Activated T-cell treated with anti-CD3 and anti-CD28 coated beads for 48 hours (primary cell): ENCODE measurements at regions not wholly inside any gene's neighbourhood (a gene's known extent, or its start where the extent isn't known, plus 50 kb on each side); places are given as distances from the start of the nearest gene placed in this dataset.
"Not testable (repeated sequence)": the region's sequence is repeated elsewhere in the genome, so short reads cannot be mapped to it uniquely, and the experiment has no call there.

ENCODE experiments used
- DNase-seq: peaks from one replicate; pipeline ENCODE4 v3.0.0-alpha.2; 2020; ENCODE audit warnings: low read depth

- DNase-seq = no peak
These were observed 64.7 kb downstream of the DHCR7 start for GRCh38 chr11:71383461-71383860.

GRCh38 chr11:71381781-71382505 lies 66.2 kb downstream of the DHCR7 start:
- no peak for DNase-seq

GRCh38 chr11:71379701-71380100 lies 68.5 kb downstream of the DHCR7 start:
- no peak for DNase-seq

- DNase-seq = no peak
These were observed 74.3 kb downstream of the DHCR7 start for GRCh38 chr11:71373791-71374454.

- DNase-seq = no peak
These were observed 75.2 kb downstream of the DHCR7 start for GRCh38 chr11:71372693-71373657.

GRCh38 chr11:71371674-71372069 lies 76.5 kb downstream of the DHCR7 start:
- DNase-seq = no peak

- DNase-seq = no peak
These were observed 77.1 kb downstream of the DHCR7 start for GRCh38 chr11:71370895-71371673.

GRCh38 chr11:71370020-71370747 lies 78.0 kb downstream of the DHCR7 start:
- no peak for DNase-seq

- DNase-seq = no peak
These were observed 78.8 kb downstream of the DHCR7 start for GRCh38 chr11:71369411-71369810.

- DNase-seq = no peak
These were observed 79.2 kb downstream of the DHCR7 start for GRCh38 chr11:71368966-71369365.

GRCh38 chr11:71367756-71368155 lies 80.4 kb downstream of the DHCR7 start:
- DNase-seq = no peak

- DNase-seq = not testable (repeated sequence)
These were observed 80.9 kb downstream of the DHCR7 start for GRCh38 chr11:71367276-71367675.

GRCh38 chr11:71366076-71366475 lies 82.1 kb downstream of the DHCR7 start:
- no peak for DNase-seq

- DNase-seq = no peak
These were observed 82.6 kb downstream of the DHCR7 start for GRCh38 chr11:71365626-71366025.

GRCh38 chr11:71364806-71365205 lies 83.4 kb downstream of the DHCR7 start:
- DNase-seq = no peak

GRCh38 chr11:71364176-71364671 lies 84.0 kb downstream of the DHCR7 start:
- DNase-seq = no peak

GRCh38 chr11:71363721-71364120 lies 84.5 kb downstream of the DHCR7 start:
- DNase-seq = no peak

- DNase-seq = no peak
These were observed 89.1 kb downstream of the DHCR7 start for GRCh38 chr11:71358963-71359567.

- DNase-seq = no peak
These were observed 90.0 kb downstream of the DHCR7 start for GRCh38 chr11:71358122-71358728.

GRCh38 chr11:71357414-71357813 lies 90.8 kb downstream of the DHCR7 start:
- DNase-seq = no peak
